Endodermal cell (in vitro differentiated cells): ENCODE measurements at regions not wholly inside any gene's neighbourhood (a gene's known extent, or its start where the extent isn't known, plus 50 kb on each side); places are given as distances from the start of the nearest gene placed in this dataset.
A peak's percentile ranks its signal among the peaks of the same experiment; 100 is the strongest.
"Not testable (repeated sequence)": the region's sequence is repeated elsewhere in the genome, so short reads cannot be mapped to it uniquely, and the experiment has no call there.

Experiments
- DNase-seq: peaks from one replicate; pipeline ENCODE4 v3.0.0-alpha.2; 2017
- H3K27ac ChIP-seq: 2 replicates; pipeline ENCODE4 v1.5.1; 2013; ENCODE audit warnings: mild to moderate bottlenecking, low read depth, low read length, moderate library complexity
- H3K27me3 ChIP-seq: 2 replicates; pipeline ENCODE4 v1.6.1; 2013; ENCODE audit warnings: mild to moderate bottlenecking, low read length, moderate library complexity; ENCODE audit not compliant: insufficient read depth, control insufficient read depth, poor library complexity, severe bottlenecking
- H3K36me3 ChIP-seq: 2 replicates; pipeline ENCODE4 v1.7.0; 2013; ENCODE audit warnings: mild to moderate bottlenecking, low read length, moderate library complexity; ENCODE audit not compliant: control insufficient read depth, insufficient read depth
- H3K4me1 ChIP-seq: one replicate; pipeline ENCODE4 v1.7.0; 2013; ENCODE audit warnings: low read length; ENCODE audit not compliant: control insufficient read depth, insufficient read depth
- H3K4me3 ChIP-seq: 2 replicates; pipeline ENCODE4 v1.5.1; 2013; ENCODE audit warnings: mild to moderate bottlenecking, low read length, moderate library complexity
- H3K9ac ChIP-seq: 2 replicates; pipeline ENCODE4 v1.6.1; 2013; ENCODE audit warnings: mild to moderate bottlenecking, low read length, moderate library complexity; ENCODE audit not compliant: poor library complexity, severe bottlenecking; ENCODE audit errors: extremely low read depth
- H3K9me3 ChIP-seq: 2 replicates; pipeline ENCODE4 v1.6.1; 2013; ENCODE audit warnings: mild to moderate bottlenecking, low read length, moderate library complexity; ENCODE audit not compliant: control insufficient read depth
- H3K27ac Mint-ChIP-seq: 2 replicates; pipeline ENCODE4 v1.8.0; 2020; ENCODE audit warnings: mixed read lengths
- H3K27me3 Mint-ChIP-seq: 2 replicates; pipeline ENCODE4 v1.8.0; 2021; ENCODE audit warnings: mild to moderate bottlenecking, mixed read lengths; ENCODE audit not compliant: insufficient read depth
- H3K36me3 Mint-ChIP-seq: 2 replicates; pipeline ENCODE4 v1.8.0; 2020; ENCODE audit warnings: low read depth, mixed read lengths
- H3K4me1 Mint-ChIP-seq: 2 replicates; pipeline ENCODE4 v1.8.0; 2020; ENCODE audit warnings: mixed read lengths
- H3K4me3 Mint-ChIP-seq: 2 replicates; pipeline ENCODE4 v1.8.0; 2020; ENCODE audit warnings: mild to moderate bottlenecking, moderate library complexity, mixed read lengths
- H3K9me3 Mint-ChIP-seq: 2 replicates; pipeline ENCODE4 v1.8.0; 2020; ENCODE audit warnings: mild to moderate bottlenecking, mixed read lengths
- CTCF ChIP-seq: fragments of 200-600 bp; sonication (generic); conservative IDR thresholded peaks from 2 replicates; pipeline ENCODE4 v1.5.0; 2021; ENCODE audit warnings: antibody characterized with exemption, mild to moderate bottlenecking
- WGBS, 2 experiments: methylation state at CpG; one replicate each; pipeline versions ENCODE4 v1.1.5 to v1.1.7; 2013; ENCODE audit warnings: missing lambda C conversion rate in 2 of 2, mixed read lengths in 1 of 2; ENCODE audit not compliant: insufficient coverage in 1 of 2, insufficient read length in 1 of 2; 5-methylcytosine and 5-hydroxymethylcytosine counted together

- DNase-seq, result peak; percentile 30
- Histone ChIP-seq H3K27me3 (no peaks in the 10 kb centered on the region), H3K4me1 (no peaks in the 10 kb centered on the region), H3K9me3 (no peaks in the 10 kb centered on the region), H3K36me3 (no peaks in the 10 kb centered on the region), H3K4me3 (no peak overlapping the region), H3K9ac (no peak overlapping the region), H3K27ac (no peak overlapping the region)
- Mint-ChIP-seq H3K27ac (no peak overlapping the region), H3K9me3 (no peaks in the 10 kb centered on the region), H3K27me3 (peaks cover 8% of the 10 kb centered on the region), H3K4me3 (no peak overlapping the region), H3K4me1 (peaks cover 5% of the 10 kb centered on the region), H3K36me3 (no peaks in the 10 kb centered on the region)
- TF ChIP-seq CTCF, result no peak
- WGBS, 2 experiments, result 74 to 89% methylated on average over 2 to 3 of the region's 3 CpGs
Observed at GRCh38 chrX:1126738-1127137, 85.7 kb downstream of the CRLF2 start.

- Histone ChIP-seq H3K36me3 (no peaks in the 10 kb centered on the region), H3K4me3 (no peak overlapping the region), H3K27ac (no peak overlapping the region), H3K9ac (no peak overlapping the region), H3K4me1 (no peaks in the 10 kb centered on the region), H3K9me3 (no peaks in the 10 kb centered on the region), H3K27me3 (no peaks in the 10 kb centered on the region)
- Mint-ChIP-seq H3K4me3 (no peak overlapping the region), H3K4me1 (peaks cover 5% of the 10 kb centered on the region), H3K9me3 (no peaks in the 10 kb centered on the region), H3K27ac (no peak overlapping the region), H3K27me3 (peaks cover 8% of the 10 kb centered on the region), H3K36me3 (no peaks in the 10 kb centered on the region)
- TF ChIP-seq CTCF, result no peak
- WGBS, 2 experiments, result 92 to 94% methylated on average over 10 to 11 of the region's 11 CpGs
- DNase-seq, result peak; percentile 27
Observed at GRCh38 chrX:1124531-1124930, 87.9 kb downstream of the CRLF2 start.

DNA sequence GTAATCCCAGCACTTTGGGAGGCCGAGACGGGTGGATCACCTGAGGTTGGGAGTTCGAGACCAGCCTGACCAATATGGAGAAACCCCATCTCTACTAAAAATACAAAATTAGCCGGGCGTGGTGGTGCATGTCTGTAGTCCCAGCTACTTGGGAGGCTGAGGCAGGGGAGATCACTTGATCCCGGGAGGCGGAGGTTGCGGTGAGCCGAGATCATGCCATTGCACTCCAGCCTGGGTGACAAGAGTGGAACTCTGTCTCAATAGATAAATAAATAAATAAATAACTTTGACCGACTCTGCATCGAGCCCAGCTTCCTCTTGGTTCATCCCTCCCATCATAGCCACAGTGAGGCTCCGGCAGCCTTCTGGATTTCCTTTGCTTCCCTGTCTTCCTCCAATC is 89.6 kb downstream of the CRLF2 start:
- H3K36me3 ChIP-seq, H3K27ac Mint-ChIP-seq, H3K36me3 Mint-ChIP-seq, H3K9ac ChIP-seq, DNase-seq, H3K4me3 Mint-ChIP-seq, H3K27ac ChIP-seq, H3K4me1 Mint-ChIP-seq, H3K27me3 ChIP-seq, H3K9me3 Mint-ChIP-seq, H3K4me1 ChIP-seq, H3K27me3 Mint-ChIP-seq, H3K4me3 ChIP-seq, H3K9me3 ChIP-seq: not testable (repeated sequence)
- WGBS, 2 experiments, result 90 to 98% methylated on average over 5 to 10 of the region's 12 CpGs

DNA sequence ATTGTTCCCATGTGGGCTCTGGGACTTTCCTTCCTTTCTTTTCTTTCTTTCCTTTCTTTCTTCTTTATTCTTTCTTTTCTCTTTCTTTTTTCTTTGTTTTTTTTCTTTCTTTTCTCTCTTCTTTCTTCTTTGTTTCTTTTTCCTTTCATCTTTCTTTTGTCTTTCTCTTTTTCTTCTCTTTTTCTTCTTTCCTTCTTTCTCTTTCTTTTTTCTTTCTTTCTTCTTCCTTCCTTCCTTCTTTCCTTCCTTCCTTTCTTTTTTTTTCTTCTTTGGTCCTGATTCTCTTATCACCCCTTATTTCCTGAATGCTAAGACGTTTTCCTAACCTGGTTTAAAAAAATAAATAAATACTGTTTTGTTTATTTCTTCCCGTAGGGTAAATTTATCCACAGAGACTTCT is 93.2 kb downstream of the CRLF2 start:
- Mint-ChIP-seq H3K36me3 (no peaks in the 10 kb centered on the region), H3K9me3 (no peaks in the 10 kb centered on the region), H3K27ac (no peak overlapping the region), H3K4me3 (no peak overlapping the region), H3K4me1 (peaks cover 5% of the 10 kb centered on the region), H3K27me3 (no peaks in the 10 kb centered on the region)
- no peak overlapping the region for H3K9ac ChIP-seq
- no peak for DNase-seq
- H3K27ac ChIP-seq, result no peak overlapping the region
- H3K36me3 ChIP-seq, result no peaks in the 10 kb centered on the region
- H3K9me3 ChIP-seq, result no peaks in the 10 kb centered on the region
- H3K4me3 ChIP-seq, result no peak overlapping the region
- no peaks in the 10 kb centered on the region for H3K4me1 ChIP-seq
- no peaks in the 10 kb centered on the region for H3K27me3 ChIP-seq
- TF ChIP-seq CTCF, result no peak
- 90% methylated on average over 2 of the region's 2 CpGs; no CpG with 5 or more reads in 1 of the 2 experiments for WGBS, 2 experiments
